HG03571 (cell line): ENCODE measurements at regions not wholly inside any gene's neighbourhood (a gene's known extent, or its start where the extent isn't known, plus 50 kb on each side); places are given as distances from the start of the nearest gene placed in this dataset.
"Not testable (repeated sequence)": the region's sequence is repeated elsewhere in the genome, so short reads cannot be mapped to it uniquely, and the experiment has no call there.

Source experiments
- ATAC-seq: cut with Tn5 transposase; IDR thresholded peaks from one replicate; pipeline ENCODE4 v1.9.1; 2021; ENCODE audit not compliant: unreplicated experiment

DNA sequence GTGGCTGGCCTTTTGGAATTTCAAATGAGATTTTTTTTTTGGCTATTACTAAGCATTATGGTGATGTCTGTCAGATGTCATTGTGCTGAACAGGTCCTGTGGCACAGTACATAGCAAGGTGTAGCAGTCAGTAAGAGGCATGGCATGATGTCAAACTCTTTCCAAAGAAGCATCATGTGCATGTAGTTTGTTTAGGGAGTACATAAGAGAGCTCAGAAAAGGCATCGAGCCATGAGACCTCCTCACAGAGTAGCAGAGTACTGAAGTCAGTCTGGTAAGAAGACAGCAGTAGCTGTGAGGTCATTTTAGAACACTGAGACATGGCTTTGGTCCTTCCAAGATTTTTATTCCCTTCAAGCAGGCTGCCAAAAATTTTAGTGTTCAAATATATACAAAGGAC lies 134.9 kb upstream of the SPRED1 start:
- ATAC-seq: no peak

DNA sequence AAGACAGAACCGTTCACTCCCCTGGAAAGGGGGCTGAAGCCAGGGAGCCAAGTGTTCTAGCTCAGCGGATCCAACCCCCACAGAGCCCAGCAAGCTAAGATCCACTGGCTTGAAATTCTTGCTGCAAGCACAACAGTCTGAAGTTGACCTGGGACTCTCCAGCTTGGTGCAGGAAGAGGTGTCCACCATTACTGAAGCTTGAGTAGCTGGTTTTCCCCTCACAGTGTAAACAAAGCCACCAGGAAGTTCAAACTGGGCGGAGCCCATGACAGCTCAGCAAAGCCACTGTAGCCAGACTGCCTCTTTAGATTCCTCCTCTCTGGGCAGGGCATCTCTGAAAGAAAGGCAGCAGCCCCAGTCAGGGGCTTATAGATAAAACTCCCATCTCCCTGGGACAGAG lies 132.8 kb upstream of the SPRED1 start:
- not testable (repeated sequence) for ATAC-seq

DNA sequence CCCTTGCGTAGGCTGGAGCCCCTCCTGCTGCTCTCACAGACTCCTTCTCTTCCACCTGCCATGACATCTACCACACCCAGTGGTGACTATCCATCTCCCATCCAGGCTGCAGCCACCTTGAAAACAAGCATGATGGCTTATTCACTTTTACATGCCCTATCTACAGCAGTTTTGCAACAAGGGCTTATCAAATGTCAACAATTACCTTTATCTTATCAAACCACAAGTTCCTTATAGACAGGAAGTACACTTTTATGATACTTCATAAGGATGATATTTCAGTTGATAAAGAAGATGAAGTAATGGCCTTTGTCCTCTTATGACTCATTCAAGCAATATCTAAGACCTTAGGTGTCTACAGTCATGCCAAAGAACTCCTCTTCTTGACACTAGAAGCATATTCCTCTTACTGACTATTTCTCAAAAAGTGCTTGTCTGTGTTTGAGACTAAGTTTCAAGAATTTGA lies 125.3 kb upstream of the SPRED1 start:
- no peak for ATAC-seq

DNA sequence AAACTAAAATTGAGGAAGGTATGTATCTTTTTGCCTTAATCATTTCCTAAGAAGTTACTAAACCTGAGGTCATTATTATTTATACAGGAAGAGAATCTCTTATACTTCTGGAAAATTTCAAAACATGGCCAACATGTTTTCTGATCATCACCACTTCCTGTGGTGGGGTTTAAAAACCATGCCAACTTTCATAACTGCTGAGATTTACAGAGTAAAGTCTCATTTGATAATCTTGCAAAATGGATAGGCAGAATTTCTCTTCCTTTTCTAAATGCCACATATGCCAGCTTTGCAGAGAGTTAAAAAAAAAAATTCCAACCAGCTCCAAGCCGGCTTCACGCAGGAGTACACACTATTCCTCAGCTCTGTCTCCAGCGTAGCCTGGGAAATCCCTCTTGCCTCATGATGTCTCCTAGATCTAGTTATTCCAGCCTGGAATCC lies 124.3 kb upstream of the SPRED1 start:
- ATAC-seq: no peak

DNA sequence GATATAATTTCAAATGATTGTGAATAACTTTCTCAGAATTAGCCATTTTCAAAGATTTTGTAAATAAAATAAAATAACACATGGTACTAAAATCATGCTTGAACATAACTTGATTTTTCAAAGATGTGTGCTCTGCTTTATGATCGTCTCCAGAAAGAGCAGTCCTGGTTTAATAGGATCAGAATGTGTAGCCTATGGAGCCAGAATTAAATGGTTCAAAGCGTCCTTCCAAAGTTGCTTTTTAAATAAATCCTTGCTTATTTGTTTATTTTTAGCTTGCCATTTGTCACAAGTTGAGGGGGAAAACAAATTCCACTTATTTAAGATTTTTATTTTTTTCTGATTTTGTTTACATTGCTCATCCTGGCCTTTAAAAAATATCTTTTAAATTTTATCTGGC lies 123.7 kb upstream of the SPRED1 start:
- ATAC-seq: no peak

DNA sequence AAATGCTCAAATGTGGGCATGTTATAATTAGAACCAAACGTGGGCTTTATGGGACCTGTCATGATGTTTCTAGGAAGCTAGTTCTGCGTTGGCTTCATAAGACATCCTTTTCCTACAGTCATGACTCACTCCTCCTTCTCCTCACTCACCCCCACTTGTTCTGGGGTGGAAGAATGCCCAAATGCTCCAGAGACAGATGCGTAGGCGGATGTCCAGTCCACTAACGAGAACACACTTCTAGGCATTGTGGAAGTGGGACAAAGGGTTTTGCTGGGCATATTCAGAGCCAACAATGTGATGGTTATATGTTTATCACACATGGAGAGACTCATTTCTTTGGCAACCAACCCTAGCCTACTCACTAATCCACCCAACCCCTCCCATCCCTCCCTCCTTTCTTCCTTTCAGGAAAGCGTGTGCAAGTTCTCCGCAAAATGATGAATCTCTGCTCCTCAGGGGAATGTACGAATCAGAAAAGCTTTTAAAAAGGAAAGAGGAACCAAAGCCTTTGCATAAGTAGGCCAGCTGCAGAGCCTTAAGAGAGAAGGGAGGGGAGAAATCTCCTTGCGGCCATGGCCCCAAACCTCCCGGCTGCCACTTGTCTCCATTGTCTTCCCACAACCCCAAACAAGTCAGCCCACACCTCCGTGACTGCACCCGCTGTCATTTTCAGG lies 123.0 kb upstream of the SPRED1 start:
- peak; percentile 40 for ATAC-seq

DNA sequence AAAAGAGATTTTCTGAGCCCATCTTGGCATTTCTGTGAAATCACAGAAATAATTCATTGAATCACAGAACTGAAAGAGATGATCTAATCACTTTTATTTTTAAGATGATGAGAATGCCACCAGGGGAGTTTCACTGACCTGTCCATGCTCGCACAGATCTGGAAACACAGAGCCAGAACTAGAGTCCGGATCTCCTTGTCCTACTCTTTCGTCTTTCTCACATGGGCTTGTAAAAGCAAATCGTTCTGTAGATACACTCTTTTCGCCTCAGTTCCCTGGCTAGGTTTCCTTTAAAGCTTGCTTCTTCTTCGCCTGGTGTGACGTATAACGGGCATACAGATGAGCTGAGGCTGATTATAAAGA lies 122.5 kb upstream of the SPRED1 start:
- ATAC-seq: peak; percentile 31

DNA sequence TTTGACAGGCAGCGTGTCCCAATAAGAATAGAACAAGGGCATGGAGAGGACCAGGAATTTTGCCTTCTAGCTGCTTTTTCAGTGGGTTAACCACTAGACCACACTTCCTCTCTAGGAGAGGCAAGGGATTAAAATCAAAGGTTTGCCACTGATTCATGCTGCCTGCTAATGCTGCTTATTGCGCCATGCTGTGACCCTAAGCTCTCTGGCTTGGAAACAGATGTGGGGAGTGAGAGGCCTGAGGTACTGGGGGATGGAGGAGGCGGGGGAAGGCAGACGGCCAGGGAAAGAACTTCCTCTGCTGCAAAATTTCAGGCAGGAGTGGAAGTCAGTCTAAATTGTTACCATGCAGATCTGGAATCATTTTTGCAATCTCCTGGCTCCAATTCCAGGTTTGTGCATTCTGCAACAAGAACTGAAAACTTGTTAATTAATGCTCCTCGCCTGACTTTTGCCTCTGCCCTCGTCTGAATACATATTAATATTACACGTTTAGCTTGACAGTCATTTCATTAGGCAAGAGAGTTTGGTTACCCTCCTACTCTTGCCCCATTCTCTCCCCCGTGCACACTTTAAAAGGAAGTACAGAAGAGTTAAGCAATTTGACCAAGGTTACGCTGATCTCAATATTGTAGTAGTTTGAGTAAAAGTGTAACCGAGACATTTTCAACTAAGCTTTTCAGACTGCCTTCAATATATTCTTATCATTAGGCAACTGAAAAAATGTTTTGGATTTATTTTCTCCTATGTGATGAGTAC lies 121.7 kb upstream of the SPRED1 start:
- ATAC-seq: no peak

DNA sequence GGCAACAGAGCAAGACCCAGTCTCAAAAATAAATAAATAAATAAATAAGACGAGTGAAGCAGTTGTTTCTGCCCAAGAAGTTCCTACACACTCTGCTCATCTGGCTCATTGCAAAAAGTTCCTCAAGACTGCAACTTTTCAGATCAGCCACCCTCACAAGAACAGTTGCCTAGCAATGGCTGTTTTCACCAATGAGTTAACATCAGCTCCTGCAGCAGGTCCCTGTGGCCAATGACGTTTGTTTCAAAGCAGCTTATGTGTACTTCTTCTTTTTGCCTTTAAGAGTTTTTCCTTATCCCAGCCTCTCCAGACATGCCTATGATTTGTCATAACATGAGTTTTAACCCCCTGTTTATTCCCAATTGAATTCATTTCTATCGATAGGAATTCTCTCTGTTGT lies 118.4 kb upstream of the SPRED1 start:
- ATAC-seq: no peak

DNA sequence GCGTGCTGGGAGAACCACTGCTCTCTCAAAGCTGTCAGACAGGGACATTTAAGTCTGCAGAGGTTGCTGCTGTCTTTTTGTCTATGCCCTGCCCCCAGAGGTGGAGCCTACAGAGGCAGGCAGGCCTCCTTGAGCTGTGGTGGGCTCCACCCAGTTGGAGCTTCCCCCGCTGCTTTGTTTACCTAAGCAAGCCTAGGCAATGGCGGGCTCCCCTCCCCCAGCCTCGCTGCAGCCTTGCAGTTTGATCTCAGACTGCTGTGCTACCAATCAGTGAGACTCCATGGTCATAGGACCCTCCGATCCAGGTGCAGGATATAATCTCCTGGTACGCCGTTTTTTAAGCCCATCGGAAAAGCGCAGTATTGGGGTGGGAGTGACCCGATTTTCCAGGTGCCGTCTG lies 110.4 kb upstream of the SPRED1 start:
- ATAC-seq: not testable (repeated sequence)

DNA sequence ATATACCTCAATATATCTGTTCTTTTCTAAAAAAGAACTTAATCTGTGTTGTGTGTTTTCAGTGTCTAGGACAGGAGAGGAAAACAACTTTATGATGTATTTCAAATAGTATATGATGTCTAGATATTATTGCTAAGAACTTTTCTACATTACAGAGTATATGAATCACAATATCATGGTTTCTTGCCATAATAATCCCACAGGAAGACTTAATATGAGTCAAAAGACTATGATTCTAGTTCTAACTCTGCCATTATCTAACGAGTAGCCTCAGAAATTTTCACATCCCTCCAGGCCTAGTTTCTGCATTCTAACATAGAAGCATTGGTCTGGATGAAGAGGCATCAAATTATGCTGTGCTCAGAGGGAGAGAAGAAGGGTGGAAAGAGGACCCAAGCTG lies 107.7 kb upstream of the SPRED1 start:
- no peak for ATAC-seq

DNA sequence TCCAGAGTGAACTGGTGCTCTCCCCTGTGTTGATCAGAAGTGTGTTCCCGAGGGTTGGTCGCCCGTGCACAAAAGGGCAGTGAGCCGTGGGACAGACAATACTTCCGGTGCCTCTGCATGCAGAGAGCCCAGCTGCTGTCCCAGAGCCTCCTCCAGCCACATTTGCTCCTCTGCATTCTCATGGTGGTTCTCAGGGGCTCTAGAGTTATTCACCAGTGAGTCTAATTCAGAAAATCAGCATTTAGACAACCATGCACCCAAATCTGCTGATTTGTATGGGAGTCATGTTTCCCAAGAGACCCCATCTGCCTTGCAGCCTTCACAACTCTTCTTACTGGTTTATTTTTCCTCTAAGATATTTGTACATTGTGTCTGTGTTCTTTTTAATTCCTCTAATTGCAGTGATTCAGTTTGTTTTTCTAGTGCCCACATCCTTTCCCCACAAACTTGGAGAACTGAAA lies 107.0 kb upstream of the SPRED1 start:
- ATAC-seq: no peak

DNA sequence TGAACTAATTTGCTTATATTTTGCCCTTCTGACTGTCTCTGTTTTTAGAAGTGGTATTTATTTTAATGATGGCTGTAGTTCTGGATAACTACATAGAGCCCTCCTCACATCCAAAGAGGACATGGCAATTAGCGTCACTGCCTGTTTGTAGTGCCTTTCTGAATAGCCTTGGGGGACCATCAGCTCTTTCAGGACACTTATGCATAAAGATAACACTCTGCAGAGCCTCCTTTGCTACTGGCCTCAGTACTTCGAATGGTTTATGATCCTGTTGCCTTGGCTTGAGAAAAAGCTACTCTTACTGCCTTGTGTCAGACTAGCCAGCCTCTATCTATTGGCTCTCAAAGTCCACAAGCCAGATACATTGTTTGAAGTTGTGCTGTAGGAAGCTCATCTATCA lies 105.4 kb upstream of the SPRED1 start:
- no peak for ATAC-seq

DNA sequence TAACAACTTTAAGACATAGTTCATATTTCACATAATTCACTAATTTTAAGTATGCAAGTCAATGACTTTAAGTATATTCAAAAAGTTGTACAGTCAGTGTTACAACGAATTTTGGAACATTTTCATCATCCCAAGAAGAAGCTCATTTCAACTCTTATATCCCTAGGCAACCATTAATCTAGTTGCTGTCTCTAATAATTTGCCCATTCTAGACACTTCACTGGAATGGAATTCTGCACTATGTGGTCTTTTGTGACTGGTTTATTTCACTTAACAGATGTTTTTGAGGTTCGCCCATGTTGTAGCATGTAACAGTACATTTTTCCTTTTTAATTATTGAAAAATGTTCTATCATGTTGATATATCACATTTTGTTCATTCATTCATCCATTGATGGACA lies 104.2 kb upstream of the SPRED1 start:
- no peak for ATAC-seq

DNA sequence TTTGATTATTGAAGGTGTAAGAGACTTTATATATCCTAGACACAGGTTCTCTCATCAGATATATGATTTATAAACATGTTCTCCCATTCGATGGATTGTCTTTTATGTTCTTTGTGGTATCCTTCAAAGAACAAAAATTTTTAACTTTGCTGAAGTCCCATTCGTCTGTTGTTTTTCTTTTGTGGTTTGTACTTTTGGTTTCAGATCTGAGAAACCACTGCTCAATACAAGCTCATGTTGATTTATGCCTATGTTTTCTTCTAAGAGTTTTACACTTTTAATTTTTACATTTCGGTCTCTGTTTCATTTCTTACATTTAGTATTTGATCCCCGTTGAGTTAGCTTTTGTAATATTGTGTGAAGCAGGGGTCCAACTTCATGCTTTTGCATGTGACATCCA lies 103.3 kb upstream of the SPRED1 start:
- no peak for ATAC-seq

DNA sequence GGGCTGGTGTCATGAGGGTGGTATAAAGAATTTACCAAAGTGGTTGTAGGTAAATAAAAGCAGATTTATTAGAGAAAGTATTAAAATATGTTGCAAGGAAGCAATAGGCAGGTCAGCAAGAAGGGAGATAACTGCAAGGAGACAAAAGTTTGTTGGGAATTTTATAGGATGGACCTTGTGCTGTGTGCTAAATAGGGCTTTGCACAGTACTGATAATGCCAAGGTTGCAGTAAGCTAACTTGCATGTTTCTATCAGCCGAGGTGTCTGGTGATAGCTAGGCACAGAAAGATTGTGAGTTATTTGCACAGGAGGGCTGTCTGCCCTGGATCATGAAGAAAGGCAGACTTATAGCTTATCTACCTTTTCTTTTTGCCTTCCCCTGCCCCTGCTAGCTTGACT lies 102.5 kb upstream of the SPRED1 start:
- ATAC-seq: no peak

DNA sequence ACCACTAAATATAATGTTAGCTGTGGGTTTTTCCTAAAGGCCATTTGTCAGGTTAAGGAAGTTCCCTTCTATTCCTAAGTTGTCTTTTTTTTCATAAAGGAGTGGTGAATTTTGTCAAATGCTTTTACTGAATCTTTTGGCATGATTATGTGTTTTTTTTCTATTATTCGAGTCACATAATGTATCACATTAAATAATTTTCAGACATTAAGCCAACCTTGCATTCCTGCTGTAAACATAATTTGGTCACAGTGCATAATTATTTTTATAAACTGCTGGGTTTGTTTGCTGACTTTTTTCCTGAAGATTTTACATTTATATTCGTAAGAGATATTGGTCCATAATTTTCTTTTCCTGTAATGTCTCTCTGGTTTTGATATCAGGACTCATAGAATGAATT lies 101.8 kb upstream of the SPRED1 start:
- no peak for ATAC-seq

DNA sequence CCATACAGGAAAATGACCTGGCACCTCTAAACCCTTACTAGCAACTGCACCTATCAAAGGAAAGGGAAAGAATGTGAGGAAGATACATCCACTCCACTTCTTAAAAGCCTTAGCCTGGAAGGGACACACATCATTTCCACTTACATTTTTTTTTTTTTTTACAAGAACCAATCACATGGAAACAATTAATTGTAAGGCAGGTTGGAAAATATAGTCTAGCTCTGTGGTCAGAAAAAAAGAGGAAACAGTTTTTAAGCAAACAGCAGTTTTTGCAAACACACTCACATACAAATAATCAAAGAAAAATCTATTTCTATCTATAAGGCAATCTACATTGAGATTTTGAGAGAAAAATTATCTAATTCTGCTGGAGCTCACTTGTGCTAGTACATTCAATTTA lies 98.9 kb upstream of the SPRED1 start:
- no peak for ATAC-seq

DNA sequence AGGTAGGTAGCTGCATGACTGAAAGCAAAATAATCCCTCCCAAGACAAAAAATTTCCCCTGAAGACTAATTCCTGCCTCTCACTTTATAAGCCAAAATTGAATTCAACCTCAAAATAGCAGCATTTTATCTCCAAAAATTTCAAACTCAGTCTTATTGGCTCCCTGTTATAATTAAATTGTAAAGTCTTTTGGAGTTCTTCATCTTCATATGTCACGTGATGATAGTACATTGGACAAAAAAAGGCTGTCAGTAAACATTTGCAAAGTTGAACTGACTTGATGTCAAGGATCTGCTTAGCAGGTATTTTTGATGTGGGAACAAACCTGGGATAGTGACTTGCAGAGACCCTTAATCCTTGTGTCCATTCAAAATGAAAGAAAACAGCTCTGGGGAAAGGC lies 98.4 kb upstream of the SPRED1 start:
- ATAC-seq: no peak

DNA sequence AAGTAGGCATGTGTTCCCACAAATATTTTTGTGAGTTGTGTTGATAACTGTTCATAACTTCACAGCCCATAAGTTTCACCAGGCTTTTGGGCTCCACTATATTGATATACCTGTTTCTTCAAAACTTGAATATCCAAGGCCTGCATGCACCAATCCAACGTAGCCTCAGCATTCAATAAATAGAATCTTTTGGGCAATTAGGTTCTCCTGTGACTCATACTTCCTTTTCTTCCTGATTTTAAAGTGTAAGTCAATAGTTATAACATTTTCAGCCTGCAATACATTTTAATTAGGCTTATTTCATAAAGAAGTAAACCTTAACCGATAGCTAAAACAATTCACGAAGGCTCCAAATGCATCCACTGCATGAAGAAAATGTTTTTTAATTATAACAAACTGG lies 97.8 kb upstream of the SPRED1 start:
- no peak for ATAC-seq

DNA sequence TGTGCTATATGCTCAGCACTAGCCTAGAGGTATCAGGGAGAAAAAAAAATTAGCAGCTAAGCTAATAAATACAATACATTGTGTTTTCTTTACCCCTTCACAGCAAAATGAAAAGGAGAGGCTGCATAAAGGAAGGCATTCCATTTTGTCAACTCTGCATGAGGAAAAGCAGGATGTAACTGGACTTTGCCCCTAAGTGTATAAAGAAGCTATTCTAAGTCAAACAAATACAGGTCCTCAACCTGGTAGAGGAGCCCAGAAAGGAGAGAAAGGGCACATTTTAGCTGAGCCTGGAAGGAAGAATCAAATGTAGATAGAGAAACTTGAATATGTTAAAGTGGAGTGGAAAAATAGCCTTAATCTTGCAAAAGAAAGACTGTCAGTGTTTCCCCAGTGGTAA lies 89.0 kb upstream of the SPRED1 start:
- ATAC-seq: no peak

DNA sequence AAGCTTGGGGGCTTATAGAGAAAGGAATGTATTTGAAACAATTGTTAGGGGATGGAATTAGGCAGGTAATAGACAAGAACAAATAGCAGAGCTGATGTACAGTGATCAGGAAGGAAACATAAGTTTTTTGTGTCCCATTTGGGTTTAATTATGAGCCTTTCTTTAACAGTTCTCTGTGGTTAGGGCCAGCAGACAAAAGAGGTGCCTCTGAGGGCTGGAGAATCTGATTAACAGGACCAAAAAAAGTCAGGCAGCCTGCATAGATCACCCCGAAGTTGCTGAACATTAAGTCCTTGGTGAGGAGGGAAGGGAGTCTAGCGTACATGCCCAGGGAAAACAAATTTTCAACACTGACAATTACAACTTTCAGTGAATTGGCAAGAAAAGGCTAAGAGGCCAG lies 88.6 kb upstream of the SPRED1 start:
- no peak for ATAC-seq

DNA sequence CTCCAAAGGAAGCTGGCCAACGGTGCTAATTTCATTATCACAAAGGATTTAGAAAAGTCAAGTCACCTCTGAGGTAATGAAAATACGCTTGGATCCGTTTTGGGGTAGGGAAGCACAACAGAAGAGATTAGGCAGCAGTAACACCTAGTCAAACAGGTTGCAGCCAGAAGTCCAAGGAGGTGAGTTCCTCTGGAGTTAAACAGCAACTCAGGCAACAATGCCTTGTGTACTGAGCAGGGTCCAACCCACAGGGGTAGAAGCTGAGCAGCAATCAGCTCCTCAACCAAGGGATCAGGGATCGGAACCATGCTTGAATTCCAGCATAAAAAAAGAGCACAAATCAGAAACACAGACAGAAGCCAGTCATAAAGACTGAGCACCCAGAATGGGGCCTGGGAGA lies 88.1 kb upstream of the SPRED1 start:
- no peak for ATAC-seq
